HG03520 (cell line): ENCODE measurements at regions not wholly inside any gene's neighbourhood (a gene's known extent, or its start where the extent isn't known, plus 50 kb on each side); places are given as distances from the start of the nearest gene placed in this dataset.
"Not testable (repeated sequence)": the region's sequence is repeated elsewhere in the genome, so short reads cannot be mapped to it uniquely, and the experiment has no call there.

Source experiments
- ATAC-seq: cut with Tn5 transposase; IDR thresholded peaks from one replicate; pipeline ENCODE4 v1.9.1; 2021; ENCODE audit warnings: mild to moderate bottlenecking, moderate library complexity; ENCODE audit not compliant: unreplicated experiment

DNA sequence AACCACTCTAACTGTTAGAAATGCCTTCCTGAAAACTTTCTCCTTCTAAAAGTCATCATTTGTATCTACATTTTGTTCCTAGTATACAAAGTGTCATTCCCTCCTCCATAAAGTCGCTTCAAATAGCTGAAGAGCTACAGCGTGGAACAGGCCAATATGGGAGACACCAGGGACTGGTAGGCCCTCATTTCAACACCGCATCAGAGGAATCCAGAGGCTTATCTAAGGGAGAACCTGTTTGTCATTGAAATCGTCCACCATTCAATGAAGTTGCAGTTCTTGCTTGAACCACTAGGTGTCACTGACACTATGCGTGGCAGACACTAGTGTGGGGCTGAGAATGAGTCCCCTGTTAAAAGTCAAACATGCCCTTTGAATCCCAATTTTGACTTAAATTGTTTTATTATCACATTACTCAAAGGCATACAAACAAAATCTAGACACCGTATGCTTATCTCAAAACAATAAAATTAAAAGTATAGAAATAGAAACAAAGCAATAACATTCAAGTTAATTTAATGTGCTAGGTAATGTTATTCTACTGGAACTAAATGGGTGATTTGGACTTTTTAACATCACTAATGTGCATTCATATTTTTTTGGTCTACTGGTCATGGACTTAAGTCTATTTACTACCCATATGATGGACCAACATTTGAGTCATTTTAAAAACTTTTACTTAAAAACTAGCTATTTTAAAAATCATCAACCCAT is 182.3 kb downstream of the FCRL5 start:
- ATAC-seq = no peak

DNA sequence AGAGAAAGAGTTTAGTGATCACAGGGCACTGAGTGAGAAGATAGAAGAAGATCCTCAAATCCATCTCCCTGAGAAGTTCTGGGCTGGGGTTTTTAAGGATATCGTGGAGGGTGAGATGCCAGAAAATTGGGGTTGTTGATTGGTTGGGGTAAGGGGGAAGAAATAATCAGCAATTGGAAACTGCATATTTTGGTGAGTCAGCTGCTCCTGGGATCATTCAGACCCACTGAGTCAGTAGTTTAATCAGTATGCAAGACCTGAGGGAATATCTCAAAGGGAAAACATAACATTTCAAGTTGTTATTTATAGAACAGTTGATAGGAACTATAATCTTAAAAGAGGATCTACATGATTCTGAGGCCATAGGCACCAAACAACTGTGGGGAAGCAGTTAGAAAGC is 183.4 kb downstream of the FCRL5 start:
- not testable (repeated sequence) for ATAC-seq

DNA sequence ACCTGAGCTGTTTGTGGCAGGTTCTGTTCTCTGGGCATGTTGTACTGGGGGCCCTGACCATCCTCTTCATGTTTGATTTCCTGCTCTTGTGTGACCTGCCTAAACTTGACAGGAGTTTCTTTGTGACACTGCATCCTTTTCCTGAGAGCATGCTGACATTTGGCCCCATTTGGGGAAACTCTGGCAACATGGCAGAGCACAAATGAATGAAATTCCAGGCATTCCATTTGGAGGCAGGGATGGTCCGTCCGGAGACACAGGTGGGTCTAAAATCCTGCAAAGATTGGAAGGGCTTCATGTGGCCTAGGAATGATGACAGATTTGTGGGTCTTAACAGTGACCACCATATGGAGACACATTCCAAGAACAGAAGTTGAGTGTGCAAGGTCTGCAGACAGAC is 184.0 kb downstream of the FCRL5 start:
- ATAC-seq = no peak

DNA sequence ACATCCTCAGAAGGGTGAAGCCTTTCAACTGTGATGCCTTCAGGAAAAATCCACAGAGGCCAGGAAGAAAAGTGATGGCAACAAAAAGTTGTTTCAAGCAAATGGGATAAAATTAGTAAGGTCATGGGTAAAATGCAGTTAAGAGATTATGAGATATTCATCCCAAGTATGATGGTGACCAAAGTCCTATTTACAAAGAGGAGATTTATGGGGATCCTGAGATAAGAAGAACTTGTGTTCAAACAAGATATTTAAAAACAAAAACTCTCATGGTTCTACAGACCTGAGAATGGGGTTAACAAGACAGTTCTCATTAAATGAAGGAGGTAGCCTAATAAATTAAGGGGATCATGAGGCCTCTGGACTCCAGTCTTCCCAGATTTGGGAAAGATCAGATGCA is 184.4 kb downstream of the FCRL5 start:
- no peak for ATAC-seq

GRCh38 chr1:157367091-157367739 is 185.1 kb downstream of the FCRL5 start:
- ATAC-seq = no peak

GRCh38 chr1:157364612-157365011 is 187.7 kb downstream of the FCRL5 start:
- ATAC-seq = no peak

DNA sequence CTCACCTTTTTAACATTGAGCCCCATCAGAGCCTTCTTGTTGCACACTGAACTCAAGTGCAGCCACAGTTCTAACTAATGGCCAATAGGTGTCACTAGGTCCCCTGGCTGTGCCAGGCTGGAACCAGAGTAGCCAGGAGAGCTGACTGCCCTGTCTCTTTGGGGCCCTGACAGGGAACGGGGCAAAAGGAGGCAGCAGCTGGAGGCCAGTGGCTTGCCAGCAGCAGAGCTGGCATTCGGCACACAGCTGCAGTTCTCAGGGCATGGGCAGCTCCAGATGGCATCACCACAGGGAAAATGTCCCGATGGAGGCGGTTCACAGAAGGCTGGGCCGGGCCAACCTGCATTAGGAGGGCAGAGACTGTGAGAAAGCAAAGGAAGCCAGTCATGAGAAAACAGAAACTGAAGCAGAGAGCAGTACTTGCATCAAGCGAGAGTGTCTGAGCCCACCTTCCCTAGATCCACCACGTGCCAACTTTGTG is 188.6 kb downstream of the FCRL5 start:
- no peak for ATAC-seq

DNA sequence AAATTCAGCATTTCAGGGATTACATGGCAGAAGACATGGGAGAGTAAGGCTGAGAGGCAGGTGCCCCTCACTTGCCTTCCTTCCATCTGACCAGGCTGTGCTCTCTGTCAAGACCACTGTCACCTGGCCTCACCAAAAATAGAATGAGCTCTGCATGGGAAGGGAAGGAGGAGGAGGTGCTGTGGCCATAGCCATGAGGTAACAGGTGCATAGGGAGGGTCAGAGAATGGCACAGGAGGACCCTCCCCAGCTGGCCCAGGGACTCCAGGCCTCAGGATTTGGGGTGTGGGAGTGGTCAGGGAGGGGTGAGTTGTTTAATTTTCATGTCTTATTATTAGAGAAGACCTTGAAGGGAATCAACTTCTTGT is 192.3 kb downstream of the FCRL5 start:
- ATAC-seq = no peak

GRCh38 chr1:157359314-157360022 is 192.8 kb downstream of the FCRL5 start:
- no peak for ATAC-seq

DNA sequence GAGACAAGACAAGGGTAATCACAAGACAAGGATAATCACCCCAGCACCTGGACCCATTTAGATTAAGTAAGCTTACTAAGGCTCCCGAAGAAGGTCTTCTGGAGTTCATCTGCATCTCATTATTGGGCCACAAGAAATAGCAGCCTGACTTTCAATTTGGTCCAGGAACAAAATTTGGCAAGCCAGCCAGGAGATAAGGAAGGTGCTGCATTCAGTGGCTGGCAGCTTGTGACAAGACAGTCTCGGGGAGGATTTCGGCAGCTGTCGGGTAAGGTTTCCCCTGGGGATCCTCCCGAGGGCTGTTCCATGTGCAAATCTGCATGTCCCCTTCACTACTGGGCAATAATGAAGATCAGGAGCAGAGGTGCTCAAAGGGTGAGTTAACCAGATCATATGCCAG is 195.2 kb downstream of the FCRL5 start:
- ATAC-seq = no peak

DNA sequence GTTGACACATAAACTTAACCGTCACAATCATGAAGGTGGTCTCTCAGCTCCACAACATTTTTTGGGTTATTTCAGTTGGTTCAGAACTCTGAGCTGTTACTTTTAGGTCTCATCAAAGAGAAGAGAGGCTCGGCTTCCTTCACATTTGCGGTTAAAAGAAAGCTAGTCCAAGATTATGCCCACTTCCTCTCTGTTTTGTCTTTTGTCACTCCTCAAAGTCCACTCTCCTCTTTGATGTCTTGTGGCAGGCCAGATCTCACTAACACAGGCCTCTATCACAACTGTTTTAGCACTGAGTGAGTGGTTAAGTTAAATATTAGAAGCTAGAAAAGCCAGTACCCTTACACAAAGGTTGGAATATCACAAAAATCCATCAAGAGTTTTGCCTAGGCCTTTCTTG is 195.7 kb downstream of the FCRL5 start:
- ATAC-seq = no peak

GRCh38 chr1:157353546-157353945 is 198.8 kb downstream of the FCRL5 start:
- ATAC-seq = no peak

DNA sequence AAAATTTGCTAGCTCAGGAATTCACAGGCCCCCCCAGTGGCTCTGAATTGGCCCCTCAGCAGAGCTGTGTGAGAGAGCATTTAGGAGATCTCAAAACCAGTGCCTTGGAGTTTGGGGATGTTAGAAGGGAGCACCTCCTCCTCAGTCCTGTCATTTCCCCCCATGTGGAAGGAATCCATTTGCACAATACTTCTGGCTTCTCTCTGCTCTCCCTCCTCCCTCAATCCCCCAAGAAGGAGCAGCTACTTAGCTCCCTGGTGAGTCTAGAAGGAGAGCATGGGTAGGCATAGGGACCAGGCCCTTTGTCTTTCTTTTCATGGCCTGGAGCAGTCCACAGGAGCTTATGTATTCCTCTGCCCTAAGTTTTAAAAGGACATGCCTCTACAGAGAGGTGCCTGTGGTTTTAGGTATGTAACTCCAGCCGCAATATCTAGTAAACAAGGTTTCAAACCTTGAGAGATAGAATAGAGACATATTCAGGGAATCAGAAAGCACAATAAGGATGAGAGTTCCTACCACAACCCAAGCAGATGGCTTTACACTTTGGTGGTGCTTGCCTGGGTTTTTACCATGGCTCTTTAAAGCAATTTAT is 199.4 kb downstream of the FCRL5 start:
- ATAC-seq = no peak

GRCh38 chr1:157352216-157352615 is 200.1 kb downstream of the FCRL5 start:
- ATAC-seq = no peak

GRCh38 chr1:157351800-157352199 is 200.5 kb downstream of the FCRL5 start:
- not testable (repeated sequence) for ATAC-seq

DNA sequence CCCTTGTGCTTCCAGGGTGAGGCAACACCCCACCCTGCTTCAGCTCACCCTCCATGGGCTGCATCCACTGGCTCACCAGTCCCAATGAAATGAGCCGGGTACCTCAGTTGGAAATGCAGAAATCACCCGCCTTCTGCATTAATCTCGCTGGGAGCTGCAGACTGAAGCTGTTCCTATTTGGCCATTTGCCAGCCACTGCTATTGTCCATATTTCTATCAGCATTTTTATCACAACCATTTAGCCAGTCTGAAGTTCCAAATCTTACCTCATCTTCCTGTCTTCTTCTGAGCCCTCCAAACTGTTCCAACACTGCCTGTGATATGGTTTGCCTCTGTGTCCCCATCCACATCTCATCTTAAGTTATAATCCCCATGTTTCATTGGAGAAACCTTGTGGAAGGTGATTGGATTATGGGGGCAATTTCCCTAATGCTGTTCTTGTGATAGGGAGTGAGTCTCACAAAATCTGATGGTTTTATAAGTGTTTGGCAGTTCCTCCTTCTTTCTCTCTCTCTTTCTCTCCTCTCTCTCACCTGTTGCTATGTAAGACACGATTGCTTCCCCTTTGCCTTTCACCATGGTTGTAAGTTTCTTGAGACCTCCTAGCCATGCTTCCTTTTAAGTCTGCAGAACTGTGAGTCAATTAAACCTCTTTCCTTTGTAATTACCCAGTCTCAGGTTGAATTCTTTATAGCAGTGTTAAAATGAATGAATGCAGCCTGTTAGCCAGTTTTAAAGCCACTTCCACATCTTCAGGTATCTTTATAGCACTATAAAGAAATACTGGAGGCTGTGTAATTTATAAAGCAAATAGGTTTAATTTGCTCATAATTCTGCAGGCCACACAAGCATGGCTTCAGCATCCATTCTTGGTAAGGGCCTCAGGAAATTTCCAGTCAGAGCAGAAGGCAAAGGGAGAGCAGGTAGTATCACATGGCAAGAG is 203.5 kb downstream of the FCRL5 start:
- no peak for ATAC-seq

GRCh38 chr1:157347506-157347905 is 204.8 kb downstream of the FCRL5 start:
- no peak for ATAC-seq

DNA sequence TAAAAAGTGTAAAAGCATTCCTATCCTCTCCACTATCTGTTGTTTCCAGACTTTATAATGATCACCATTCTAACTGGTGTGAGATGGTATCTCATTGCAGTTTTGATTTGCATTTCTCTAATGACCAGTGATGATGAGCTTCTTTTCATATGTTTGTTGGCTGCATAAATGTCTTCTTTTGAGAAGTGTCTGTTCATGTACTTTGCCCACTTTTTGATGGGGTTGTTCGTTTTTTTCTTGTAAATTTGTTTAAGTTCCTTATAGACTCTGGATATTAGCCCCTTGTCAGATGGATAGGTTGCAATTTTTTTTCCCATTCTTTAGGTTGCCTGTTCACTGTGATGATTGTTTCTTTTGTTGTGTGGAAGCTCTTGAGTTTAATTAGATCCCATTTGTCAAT is 199.6 kb upstream of the ETV3 start:
- not testable (repeated sequence) for ATAC-seq

GRCh38 chr1:157335056-157335455 is 196.9 kb upstream of the ETV3 start:
- no peak for ATAC-seq

- ATAC-seq = no peak
These were observed 195.8 kb upstream of the ETV3 start for GRCh38 chr1:157334041-157334440.
